Activated CD4-positive, alpha-beta T cell treated with anti-CD3 and anti-CD28 coated beads for 4 hours (primary cell): ENCODE measurements at regions not wholly inside any gene's neighbourhood (a gene's known extent, or its start where the extent isn't known, plus 50 kb on each side); places are given as distances from the start of the nearest gene placed in this dataset.

Experiments used
- DNase-seq, 2 donors: peaks; one replicate each; pipeline ENCODE4 v3.0.0-alpha.2; 2020

- DNase-seq: no peak
Measured at GRCh38 chr9:120210274-120210673, 369.7 kb downstream of the CDK5RAP2 start.

GRCh38 chr9:120202856-120203654 is 376.9 kb downstream of the CDK5RAP2 start:
- no peak for DNase-seq

- no peak for DNase-seq
Measured at GRCh38 chr9:120198027-120198426, 381.9 kb downstream of the CDK5RAP2 start.

GRCh38 chr9:120197605-120198004 is 382.4 kb downstream of the CDK5RAP2 start:
- DNase-seq: no peak

GRCh38 chr9:120191141-120191540 is 388.8 kb downstream of the CDK5RAP2 start:
- no peak for DNase-seq

GRCh38 chr9:120187758-120188157 is 392.2 kb downstream of the CDK5RAP2 start:
- no peak for DNase-seq

- DNase-seq: no peak
Measured at GRCh38 chr9:120186276-120186675, 393.7 kb downstream of the CDK5RAP2 start.

- no peak for DNase-seq
Measured at GRCh38 chr9:120184266-120184665, 395.7 kb downstream of the CDK5RAP2 start.

- no peak for DNase-seq
Measured at GRCh38 chr9:120183615-120184014, 396.4 kb downstream of the CDK5RAP2 start.

- no peak for DNase-seq
Measured at GRCh38 chr9:120182011-120182410, 398.0 kb downstream of the CDK5RAP2 start.

- DNase-seq: no peak
Measured at GRCh38 chr9:120177121-120177520, 402.8 kb downstream of the CDK5RAP2 start.

GRCh38 chr9:120175031-120175430 is 404.9 kb downstream of the CDK5RAP2 start:
- DNase-seq: no peak

- DNase-seq: no peak
Measured at GRCh38 chr9:120161776-120162175, 418.2 kb downstream of the CDK5RAP2 start.

- no peak for DNase-seq
Measured at GRCh38 chr9:120158221-120158620, 421.7 kb downstream of the CDK5RAP2 start.

- no peak for DNase-seq
Measured at GRCh38 chr9:120156376-120156775, 423.6 kb downstream of the CDK5RAP2 start.

- DNase-seq: no peak
Measured at GRCh38 chr9:120153258-120153657, 426.7 kb downstream of the CDK5RAP2 start.

GRCh38 chr9:120152295-120152694 is 427.7 kb downstream of the CDK5RAP2 start:
- DNase-seq: no peak

GRCh38 chr9:120151806-120152205 is 428.2 kb downstream of the CDK5RAP2 start:
- no peak for DNase-seq

- DNase-seq: no peak
Measured at GRCh38 chr9:120151149-120151548, 428.8 kb downstream of the CDK5RAP2 start.

- no peak for DNase-seq
Measured at GRCh38 chr9:120138955-120139354, 441.0 kb downstream of the CDK5RAP2 start.

GRCh38 chr9:120137186-120137840 is 442.7 kb downstream of the CDK5RAP2 start:
- DNase-seq: no peak

- DNase-seq: no peak
Measured at GRCh38 chr9:120136696-120137095, 443.3 kb downstream of the CDK5RAP2 start.

- no peak for DNase-seq
Measured at GRCh38 chr9:120117081-120117480, 462.9 kb downstream of the CDK5RAP2 start.

GRCh38 chr9:120110520-120110919 is 469.4 kb downstream of the CDK5RAP2 start:
- DNase-seq: no peak

GRCh38 chr9:120109242-120109641 is 470.7 kb downstream of the CDK5RAP2 start:
- DNase-seq: no peak
